ENCODE measurements at regions not wholly inside any gene's neighbourhood (a gene's known extent, or its start where the extent isn't known, plus 50 kb on each side); places are given as distances from the start of the nearest gene placed in this dataset.

- no peaks in the 10 kb centered on the region for H3K36me3 Mint-ChIP-seq (ENCODE audit: unreplicated experiment)
- no peak for DNase-seq
- no peaks in the 10 kb centered on the region for H3K27me3 Mint-ChIP-seq (ENCODE audit: unreplicated experiment)
- H3K4me3 Mint-ChIP-seq (ENCODE audit: unreplicated experiment), result no peak overlapping the region
- H3K4me1 Mint-ChIP-seq (ENCODE audit: low read depth, unreplicated experiment), result peaks cover 27% of the 10 kb centered on the region
- no peaks in the 10 kb centered on the region for H3K9me3 Mint-ChIP-seq (ENCODE audit: unreplicated experiment)
- no peak for TF ChIP-seq CTCF (IDR thresholded peaks at IDR 0.05; ENCODE audit: partially characterized antibody, unreplicated experiment)
- H3K27ac Mint-ChIP-seq (ENCODE audit: unreplicated experiment), result no peak overlapping the region
These were observed 533.7 kb upstream of the POM121L12 start for GRCh38 chr7:52501696-52502095.

GRCh38 chr7:52500841-52501240, 534.6 kb upstream of the POM121L12 start:
- no peaks in the 10 kb centered on the region for H3K27me3 Mint-ChIP-seq (ENCODE audit: unreplicated experiment)
- peak overlapping the region; percentile 46 for H3K4me3 Mint-ChIP-seq (ENCODE audit: unreplicated experiment)
- no peak for TF ChIP-seq CTCF (IDR thresholded peaks at IDR 0.05; ENCODE audit: partially characterized antibody, unreplicated experiment)
- H3K4me1 Mint-ChIP-seq (ENCODE audit: low read depth, unreplicated experiment), result peaks cover 27% of the 10 kb centered on the region
- DNase-seq, result no peak
- H3K27ac Mint-ChIP-seq (ENCODE audit: unreplicated experiment), result peak overlapping the region; percentile 23
- H3K9me3 Mint-ChIP-seq (ENCODE audit: unreplicated experiment), result no peaks in the 10 kb centered on the region
- H3K36me3 Mint-ChIP-seq (ENCODE audit: unreplicated experiment), result no peaks in the 10 kb centered on the region

GRCh38 chr7:52498366-52498765, 537.1 kb upstream of the POM121L12 start:
- TF ChIP-seq CTCF (IDR thresholded peaks at IDR 0.05; ENCODE audit: partially characterized antibody, unreplicated experiment), result no peak
- DNase-seq, result no peak
- Mint-ChIP-seq H3K27ac (ENCODE audit: unreplicated experiment) (no peak overlapping the region), H3K4me3 (ENCODE audit: unreplicated experiment) (no peak overlapping the region), H3K27me3 (ENCODE audit: unreplicated experiment) (no peaks in the 10 kb centered on the region), H3K4me1 (ENCODE audit: low read depth, unreplicated experiment) (peaks cover 27% of the 10 kb centered on the region), H3K36me3 (ENCODE audit: unreplicated experiment) (no peaks in the 10 kb centered on the region), H3K9me3 (ENCODE audit: unreplicated experiment) (no peaks in the 10 kb centered on the region)

GRCh38 chr7:52486267-52486666, 549.2 kb upstream of the POM121L12 start:
- no peaks in the 10 kb centered on the region for H3K9me3 Mint-ChIP-seq (ENCODE audit: unreplicated experiment)
- H3K36me3 Mint-ChIP-seq (ENCODE audit: unreplicated experiment), result no peaks in the 10 kb centered on the region
- DNase-seq, result no peak
- H3K4me3 Mint-ChIP-seq (ENCODE audit: unreplicated experiment), result no peak overlapping the region
- peak overlapping the region; percentile 1 for H3K27ac Mint-ChIP-seq (ENCODE audit: unreplicated experiment)
- H3K4me1 Mint-ChIP-seq (ENCODE audit: low read depth, unreplicated experiment), result peaks cover 1% of the 10 kb centered on the region
- H3K27me3 Mint-ChIP-seq (ENCODE audit: unreplicated experiment), result no peaks in the 10 kb centered on the region
- TF ChIP-seq CTCF (IDR thresholded peaks at IDR 0.05; ENCODE audit: partially characterized antibody, unreplicated experiment), result no peak

- no peak for TF ChIP-seq CTCF (IDR thresholded peaks at IDR 0.05; ENCODE audit: partially characterized antibody, unreplicated experiment)
- Mint-ChIP-seq H3K27ac (ENCODE audit: unreplicated experiment) (no peak overlapping the region), H3K27me3 (ENCODE audit: unreplicated experiment) (no peaks in the 10 kb centered on the region), H3K9me3 (ENCODE audit: unreplicated experiment) (no peaks in the 10 kb centered on the region), H3K4me3 (ENCODE audit: unreplicated experiment) (no peak overlapping the region), H3K36me3 (ENCODE audit: unreplicated experiment) (no peaks in the 10 kb centered on the region), H3K4me1 (ENCODE audit: low read depth, unreplicated experiment) (peaks cover 1% of the 10 kb centered on the region)
- no peak for DNase-seq
These were observed 553.4 kb upstream of the POM121L12 start for GRCh38 chr7:52482076-52482475.
